HG03103 (cell line): ENCODE measurements at regions not wholly inside any gene's neighbourhood (a gene's known extent, or its start where the extent isn't known, plus 50 kb on each side); places are given as distances from the start of the nearest gene placed in this dataset.
"Not testable (repeated sequence)": the region's sequence is repeated elsewhere in the genome, so short reads cannot be mapped to it uniquely, and the experiment has no call there.

Experiments used
- ATAC-seq: cut with Tn5 transposase; IDR thresholded peaks from one replicate; pipeline ENCODE4 v1.9.1; 2021; ENCODE audit warnings: low read depth; ENCODE audit not compliant: unreplicated experiment

DNA sequence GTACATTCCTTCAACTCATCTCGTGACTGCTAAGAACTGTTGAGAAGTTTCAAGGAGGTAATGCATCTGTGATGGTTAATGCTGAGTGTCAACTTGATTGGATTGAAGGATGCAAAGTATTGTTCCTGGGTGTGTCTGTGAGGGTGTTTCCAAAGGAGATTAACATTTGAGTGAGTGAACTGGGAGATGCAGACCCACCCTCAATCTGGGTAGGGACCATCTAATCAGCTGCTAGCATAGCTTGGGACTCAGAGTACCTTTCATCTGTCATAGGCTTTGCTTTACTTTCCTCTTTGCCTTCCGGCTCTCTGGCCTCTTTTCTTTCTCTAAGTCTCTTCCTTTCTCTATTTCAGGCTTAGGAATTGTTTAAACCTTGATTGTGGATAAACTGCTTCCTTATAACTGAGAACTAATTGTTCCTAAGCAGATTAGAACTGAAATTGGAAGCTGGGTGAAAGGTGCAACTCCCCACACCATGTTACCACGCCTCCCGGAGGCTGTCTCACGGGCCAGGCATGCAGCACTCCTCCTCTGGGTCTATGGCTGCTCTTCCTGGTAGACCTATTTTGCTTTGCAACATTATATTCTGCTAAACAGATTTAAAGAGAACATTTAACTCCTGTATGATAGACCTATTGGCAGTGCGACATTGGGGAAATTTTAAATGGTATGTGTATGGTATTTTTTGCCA lies 298.2 kb downstream of the CCSER2 start:
- ATAC-seq = no peak

DNA sequence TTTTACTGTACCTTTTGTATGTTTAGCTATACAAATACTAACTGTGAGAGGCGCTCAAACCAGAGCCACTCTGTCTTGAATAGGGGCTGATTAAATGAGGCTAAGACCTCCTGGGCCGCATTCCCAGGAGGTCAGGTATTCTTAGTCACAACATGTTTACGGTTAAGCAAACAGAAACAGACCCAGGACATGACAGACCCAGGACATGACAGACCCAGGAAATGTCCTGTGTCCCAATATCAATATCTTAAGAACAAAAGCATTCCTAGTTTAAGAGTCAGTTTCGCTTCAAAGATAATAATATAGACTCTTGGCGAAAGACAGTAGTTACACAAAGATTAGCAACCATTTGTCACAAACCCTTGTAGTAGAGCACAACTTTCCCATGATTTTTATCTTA lies 304.5 kb downstream of the CCSER2 start:
- ATAC-seq = no peak

DNA sequence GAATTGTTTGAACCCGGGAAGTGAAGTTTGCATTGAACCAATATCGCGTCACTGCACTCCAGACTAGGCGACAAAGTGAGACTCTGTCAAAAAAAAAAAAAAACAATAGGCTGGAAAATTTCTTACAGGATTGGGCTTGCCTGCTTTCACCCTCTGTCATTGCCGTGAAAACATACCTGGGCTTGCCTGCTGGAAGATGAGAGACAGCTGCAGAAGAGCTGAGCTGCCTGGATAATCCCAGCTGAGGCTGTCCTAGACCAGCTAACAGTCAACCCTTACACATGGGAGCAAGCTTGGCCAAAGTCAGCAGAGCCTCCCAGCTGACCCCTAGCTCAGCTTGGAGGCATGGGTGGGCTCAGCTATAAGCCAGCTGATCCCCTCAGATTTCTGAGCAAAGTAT lies 306.2 kb downstream of the CCSER2 start:
- ATAC-seq = no peak

DNA sequence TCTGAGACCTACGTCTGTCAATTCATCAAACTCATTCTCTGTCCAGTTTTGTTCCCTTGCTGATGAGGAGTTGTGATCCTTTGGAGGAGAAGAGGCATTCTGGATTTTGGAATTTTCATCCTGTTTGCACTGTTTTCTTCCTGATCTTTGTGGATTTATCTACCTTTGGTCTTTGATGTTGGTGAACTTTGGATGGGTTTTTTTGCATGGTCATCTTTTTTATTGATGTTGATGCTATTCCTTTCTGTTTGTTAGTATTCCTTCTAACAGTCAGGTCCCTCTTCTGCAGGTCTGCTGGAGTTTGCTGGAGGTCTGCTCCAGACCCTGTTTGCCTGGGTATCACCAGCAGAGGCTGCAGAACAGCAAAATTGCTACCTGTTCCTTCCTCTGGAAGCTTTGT lies 322.2 kb downstream of the CCSER2 start:
- not testable (repeated sequence) for ATAC-seq

DNA sequence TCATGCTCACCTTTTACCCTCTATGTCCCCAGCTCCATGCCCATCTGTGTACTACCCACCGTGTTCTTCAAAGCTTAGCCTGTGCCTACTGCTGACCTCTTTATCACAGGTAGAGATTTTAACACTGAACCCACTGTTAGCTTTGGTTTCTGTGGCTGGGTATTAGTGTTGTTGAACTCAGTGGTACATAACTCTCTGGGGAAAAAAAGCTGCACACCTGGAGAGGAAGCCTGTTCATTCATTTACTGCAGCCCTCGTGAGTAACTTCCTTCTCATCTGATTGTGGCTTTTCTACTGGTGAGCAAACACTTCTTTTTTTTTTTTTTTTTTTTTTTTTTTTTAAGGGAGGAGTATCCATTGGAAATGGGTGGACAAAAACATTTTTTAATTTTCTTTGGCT lies 326.3 kb downstream of the CCSER2 start:
- ATAC-seq = no peak

GRCh38 chr10:84659027-84659426 lies 330.6 kb downstream of the CCSER2 start:
- ATAC-seq = no peak

GRCh38 chr10:84659497-84660439 lies 331.4 kb downstream of the CCSER2 start:
- no peak for ATAC-seq

- ATAC-seq = no peak
Measured at GRCh38 chr10:84660450-84661159, 332.2 kb downstream of the CCSER2 start.

GRCh38 chr10:84665211-84665610 lies 336.8 kb downstream of the CCSER2 start:
- ATAC-seq = no peak

DNA sequence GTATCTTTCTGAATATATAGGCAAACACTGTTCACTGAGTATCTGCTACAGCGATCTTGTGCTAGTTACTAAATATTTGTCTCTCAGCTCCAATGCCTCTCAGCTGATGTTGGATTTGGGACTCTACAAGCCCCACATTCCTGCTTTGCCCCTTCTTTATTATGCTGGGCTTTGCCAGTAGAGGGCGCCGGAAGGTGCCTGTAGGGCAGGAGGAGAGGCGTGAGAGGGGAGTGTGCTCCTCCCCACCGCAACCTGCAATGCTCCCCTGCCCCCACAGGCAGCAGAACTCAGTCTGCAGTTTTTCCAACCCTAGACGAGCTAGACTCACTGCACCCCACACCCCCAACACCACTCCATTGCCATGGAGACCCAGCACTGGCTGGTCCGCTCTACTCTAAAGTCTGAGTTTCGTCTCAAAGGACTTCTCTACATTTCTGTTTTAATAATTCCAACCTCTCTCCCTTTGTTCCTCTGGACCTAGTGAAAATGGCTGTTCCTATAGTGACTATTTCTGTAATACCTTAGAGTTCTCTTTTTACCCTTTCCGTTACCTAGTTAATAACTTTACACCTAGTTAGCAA lies 337.6 kb downstream of the CCSER2 start:
- ATAC-seq = peak; percentile 73

GRCh38 chr10:84668186-84668763 lies 339.9 kb downstream of the CCSER2 start:
- ATAC-seq = no peak

DNA sequence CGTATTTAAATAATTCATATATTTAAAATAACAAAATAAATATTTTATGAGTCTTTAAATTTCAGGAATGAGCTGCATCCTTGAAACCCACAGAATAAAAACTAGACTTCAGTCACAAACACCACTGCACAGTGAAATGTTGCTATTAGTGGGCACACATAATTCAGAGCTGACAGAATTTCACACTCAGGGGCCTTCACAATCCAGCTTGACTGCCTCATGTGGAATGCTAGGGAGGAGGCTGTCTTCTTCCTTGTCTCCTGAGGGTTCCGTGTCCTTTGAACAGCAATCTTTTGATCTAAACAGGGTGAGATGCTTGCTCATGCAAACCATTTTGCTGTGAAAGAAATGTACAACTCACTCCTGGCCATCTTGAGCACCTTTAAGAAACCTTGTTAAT lies 346.7 kb downstream of the CCSER2 start:
- ATAC-seq = no peak

DNA sequence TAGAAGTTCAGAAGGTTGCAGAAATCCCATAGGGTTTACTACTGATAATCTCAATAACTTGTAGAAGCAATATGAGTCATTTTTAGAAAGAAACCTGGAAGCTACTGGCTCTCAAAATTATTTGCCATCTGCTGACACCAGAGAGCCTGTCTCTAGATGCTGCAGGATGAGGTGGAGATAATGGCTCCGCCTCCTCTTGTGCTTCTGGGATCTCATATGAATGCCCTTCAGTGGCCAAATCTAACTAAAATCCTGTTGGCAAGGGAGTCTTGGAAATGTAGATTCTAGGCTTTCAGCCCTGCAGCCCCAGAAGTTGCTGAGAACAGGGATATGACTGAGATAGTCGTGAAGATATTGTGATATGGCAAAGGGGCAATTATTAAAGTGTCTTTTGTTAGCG lies 348.1 kb downstream of the CCSER2 start:
- no peak for ATAC-seq

DNA sequence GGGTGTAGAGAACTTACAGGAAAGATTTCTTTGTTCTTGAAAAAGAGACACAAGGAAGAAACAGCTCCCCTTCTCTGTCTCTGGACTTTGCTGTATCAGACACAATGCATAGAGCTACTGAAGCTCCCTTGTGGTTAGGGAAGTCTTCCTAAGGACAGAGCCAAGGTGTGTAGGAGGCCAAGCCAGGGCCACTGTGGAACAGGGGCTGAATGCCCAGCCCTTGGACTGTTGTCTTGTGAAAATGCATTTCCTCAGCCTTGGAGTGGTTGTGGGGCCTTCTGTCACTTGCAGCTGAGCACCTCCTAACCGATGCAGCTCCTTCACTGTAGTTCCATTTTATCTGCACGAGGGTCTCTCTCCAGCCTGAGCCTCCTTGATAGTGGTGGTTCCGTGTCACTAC lies 353.4 kb downstream of the CCSER2 start:
- ATAC-seq = no peak

DNA sequence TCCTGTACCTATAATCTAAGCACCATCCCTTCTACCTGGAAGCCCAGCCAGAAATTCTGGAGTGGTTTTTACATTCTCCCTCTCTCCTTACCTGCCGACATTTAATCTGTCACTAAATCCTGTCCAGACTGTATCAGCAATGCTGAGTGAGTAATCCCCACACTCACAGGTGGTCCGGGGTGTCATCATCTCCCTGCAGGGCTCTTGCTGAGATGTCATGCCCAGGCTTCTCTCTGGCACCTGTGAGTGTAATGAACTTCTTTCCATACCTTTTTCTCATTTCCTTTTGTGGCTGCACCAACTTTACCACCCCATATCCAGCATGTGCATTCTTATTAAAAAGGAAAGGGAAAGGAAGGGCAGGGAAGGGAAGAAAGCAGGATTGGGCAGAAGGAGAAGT lies 355.2 kb downstream of the CCSER2 start:
- ATAC-seq = no peak

- no peak for ATAC-seq
Measured at GRCh38 chr10:84683980-84684740, 355.8 kb downstream of the CCSER2 start.

- no peak for ATAC-seq
Measured at GRCh38 chr10:84685047-84685660, 356.8 kb downstream of the CCSER2 start.

DNA sequence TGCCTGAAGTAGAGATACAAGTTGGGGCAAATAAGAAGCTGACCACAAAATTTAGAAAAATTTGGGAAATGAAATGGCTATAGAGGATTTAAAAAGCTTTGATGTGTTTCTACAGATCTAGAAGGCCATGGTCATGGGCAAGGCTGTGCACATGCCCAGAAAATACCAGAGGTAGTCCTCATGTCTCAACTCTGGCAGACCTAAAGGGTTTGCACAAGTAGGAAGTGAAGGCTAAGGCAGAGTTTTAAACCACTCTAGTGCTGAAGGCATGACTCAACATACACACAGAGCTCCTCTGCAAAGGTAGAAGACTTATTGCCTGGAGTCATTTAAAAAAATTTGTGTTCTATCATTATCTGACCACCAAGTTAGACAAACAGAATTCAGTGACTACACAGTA lies 364.6 kb downstream of the CCSER2 start:
- ATAC-seq = no peak

GRCh38 chr10:84695902-84696301 lies 367.5 kb downstream of the CCSER2 start:
- no peak for ATAC-seq
